Neural progenitor cell (in vitro differentiated cells): ENCODE measurements at regions not wholly inside any gene's neighbourhood (a gene's known extent, or its start where the extent isn't known, plus 50 kb on each side); places are given as distances from the start of the nearest gene placed in this dataset.

Experiments
- CTCF ChIP-seq: fragments of 200-600 bp; sonication (generic); IDR thresholded peaks from 2 replicates; pipeline ENCODE4 v1.5.1; 2017; ENCODE audit warnings: antibody characterized with exemption, mild to moderate bottlenecking
- EZH2 ChIP-seq: fragments of 200-600 bp; sonication (generic); IDR thresholded peaks from 2 replicates; pipeline ENCODE4 v1.6.1; 2017; ENCODE audit warnings: antibody characterized with exemption, mild to moderate bottlenecking, moderate library complexity

- TF ChIP-seq CTCF: no peak
- no peak for TF ChIP-seq EZH2
These were observed 193.0 kb upstream of the RARB start for GRCh38 chr3:25235031-25235430.
